HT-29 (cell line): ENCODE measurements at regions not wholly inside any gene's neighbourhood (a gene's known extent, or its start where the extent isn't known, plus 50 kb on each side); places are given as distances from the start of the nearest gene placed in this dataset.

Source experiments
- DNase-seq: peaks from one replicate; pipeline ENCODE4 v3.0.0-alpha.2; 2015; ENCODE audit warnings: low spot score

DNA sequence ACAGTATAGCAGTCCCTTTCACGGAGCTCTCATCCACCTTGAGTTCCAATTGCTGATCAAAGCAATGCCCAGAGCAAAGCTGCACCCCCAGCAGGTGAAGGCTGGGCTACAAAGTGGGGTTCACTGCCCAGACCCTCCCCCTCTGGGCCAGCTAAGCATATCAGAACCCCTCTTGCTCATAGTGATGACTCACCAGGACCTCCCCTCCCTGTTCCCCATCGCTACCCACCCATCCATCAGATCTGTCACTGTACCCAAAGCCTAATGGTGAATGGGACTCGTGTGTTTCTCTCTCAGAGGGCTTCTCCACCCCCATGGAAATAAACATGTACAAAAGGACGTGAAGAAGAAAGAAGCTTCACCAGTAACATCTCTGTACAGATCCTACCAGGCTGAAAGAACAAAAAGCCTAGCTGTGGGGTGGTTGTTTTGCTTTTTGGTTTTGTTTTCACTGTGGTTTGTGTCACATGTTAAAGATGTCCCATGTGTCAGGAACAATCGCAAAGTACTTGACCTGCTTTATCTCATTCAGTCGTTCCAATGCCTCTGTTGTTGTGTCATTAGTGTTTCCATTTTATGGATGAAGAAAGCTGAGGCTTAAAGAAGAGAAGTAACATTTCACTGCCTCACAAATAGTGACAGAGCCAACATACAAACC is 518.5 kb downstream of the CD83 start:
- DNase-seq = no peak

DNA sequence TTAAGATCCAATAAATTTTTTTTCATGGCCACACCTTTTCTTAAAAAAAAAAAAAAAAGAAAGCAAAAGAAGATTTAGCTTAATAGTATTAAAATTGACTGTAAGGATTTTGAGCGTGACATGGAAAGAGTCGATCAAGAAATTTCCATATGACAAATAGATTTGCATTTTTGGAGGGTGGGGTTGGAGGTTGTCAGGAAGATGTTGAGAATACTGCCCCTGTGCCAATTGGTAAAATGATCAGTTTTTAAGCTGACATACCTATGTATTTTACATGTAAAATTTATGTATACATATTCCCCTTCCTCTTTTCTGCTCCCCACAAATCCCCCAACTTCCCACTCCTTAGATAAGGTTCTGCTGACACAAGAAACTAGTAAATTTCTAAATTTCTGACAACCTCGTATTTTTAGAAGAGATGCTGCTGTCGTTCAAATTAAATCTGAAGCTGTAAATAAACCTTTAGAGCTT is 520.9 kb downstream of the CD83 start:
- DNase-seq = no peak

GRCh38 chr6:14638906-14639761 is 521.6 kb downstream of the CD83 start:
- no peak for DNase-seq

DNA sequence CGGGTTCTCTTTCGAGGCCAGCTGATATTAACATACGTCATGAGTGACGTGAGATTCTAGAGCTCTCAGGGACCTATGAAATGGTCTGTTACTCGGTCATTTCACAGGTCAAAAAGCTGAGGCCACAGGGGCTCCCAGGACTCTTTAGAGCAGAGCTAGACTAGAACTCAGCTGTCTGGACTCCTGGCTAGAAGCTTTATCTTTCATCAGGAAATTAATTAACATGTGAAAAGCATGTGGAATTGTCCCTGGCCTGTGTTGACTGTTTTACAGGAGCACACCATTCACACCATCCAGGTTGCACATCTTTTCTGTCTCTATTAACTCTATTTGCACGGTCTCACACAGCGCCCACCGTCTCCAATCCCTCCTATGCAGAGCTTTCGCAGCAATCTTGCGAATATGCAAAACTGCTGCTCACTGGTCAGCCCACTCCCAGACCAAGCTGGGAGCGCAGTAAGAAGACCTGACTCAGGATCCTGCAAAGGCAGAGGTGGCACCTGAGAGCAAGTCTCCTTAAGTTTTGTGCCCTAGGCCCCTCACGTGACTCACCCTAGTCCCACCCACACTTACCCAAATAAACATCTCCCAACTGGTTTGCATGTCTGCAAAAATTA is 522.5 kb downstream of the CD83 start:
- no peak for DNase-seq

DNA sequence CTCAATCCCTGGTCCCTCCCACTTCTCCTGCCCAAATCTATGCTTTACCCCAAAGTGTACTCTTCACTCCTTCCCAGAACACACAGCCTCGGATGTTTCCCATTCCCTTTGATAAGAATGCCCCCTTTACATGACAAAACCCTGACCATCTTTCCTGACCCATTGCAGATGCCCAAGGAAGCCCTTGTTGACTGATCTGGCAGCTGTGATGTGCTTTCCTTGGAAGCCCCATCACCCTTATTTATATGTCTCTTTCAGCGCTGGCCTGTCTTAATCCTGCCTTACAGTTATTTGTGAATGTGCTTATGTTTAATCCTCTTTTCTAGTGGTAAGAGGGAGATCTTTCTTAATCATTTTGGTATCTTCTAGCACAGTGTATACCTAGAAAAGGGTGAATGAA is 523.1 kb downstream of the CD83 start:
- DNase-seq = no peak

GRCh38 chr6:14641423-14642135 is 524.0 kb downstream of the CD83 start:
- no peak for DNase-seq

- no peak for DNase-seq
Measured at GRCh38 chr6:14642136-14642505, 524.5 kb downstream of the CD83 start.

GRCh38 chr6:14642842-14643241 is 525.3 kb downstream of the CD83 start:
- DNase-seq = no peak

GRCh38 chr6:14644381-14644780 is 526.8 kb downstream of the CD83 start:
- DNase-seq = no peak

- DNase-seq = no peak
Measured at GRCh38 chr6:14645221-14645620, 527.6 kb downstream of the CD83 start.

GRCh38 chr6:14645841-14646240 is 528.3 kb downstream of the CD83 start:
- DNase-seq = no peak

DNA sequence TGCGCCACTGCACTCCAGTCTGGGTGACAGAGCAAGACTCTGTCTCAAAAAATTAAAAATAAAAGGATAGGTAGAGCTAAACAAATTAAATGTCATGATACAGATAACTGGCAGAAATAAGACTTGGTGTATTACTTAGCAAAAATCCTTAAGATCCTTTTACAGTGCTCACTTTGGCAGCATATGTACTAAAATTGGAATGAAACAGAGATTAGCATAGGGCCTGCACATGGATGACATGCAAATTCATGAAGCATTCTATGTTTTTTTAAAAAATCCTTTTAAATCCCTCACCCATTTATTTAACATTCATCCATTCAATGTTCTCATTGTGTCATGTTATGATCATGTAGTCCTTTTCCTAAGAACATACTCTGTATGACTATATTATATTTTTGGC is 528.8 kb downstream of the CD83 start:
- no peak for DNase-seq

GRCh38 chr6:14647357-14647756 is 529.8 kb downstream of the CD83 start:
- DNase-seq = no peak

- no peak for DNase-seq
Measured at GRCh38 chr6:14652536-14652935, 535.0 kb downstream of the CD83 start.

DNA sequence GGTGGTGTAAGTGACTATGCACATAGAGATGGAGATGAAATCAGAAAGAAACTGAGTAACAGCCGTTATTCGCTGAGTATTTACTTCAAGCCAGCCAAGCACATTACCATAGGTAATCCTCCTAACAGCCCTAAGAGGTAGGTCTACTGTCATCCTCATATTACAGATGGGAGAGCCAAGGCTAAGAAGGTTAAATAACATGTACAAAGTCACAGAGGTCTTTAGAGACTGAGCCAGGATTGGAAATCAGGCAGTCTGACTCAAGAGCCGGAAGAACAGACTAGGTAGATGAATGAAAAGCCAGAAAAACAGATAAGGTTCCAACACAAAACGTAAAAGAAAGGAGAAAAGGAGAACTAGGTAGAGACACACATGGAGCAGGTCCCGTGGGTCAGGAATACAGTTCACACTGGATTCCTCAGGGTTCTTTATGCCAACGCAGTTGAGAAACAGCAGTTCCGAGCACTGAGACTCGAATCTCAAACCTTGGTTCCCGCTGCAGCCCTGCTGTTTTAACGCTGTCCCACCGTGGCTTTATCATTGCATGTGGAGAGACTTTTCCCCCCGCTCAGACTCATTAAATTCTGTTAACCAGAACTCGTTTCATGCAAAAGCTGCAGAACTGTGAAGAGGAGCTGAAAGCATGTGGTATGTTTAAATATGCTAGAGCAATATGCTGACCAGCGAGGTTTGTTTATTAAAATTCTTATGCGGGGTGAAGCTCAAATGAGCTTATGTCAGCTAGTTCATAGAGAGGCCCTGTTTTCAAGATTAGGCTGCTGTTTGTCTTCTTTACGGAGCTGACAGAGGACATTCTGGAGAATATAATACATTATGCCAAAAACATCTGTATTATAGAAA is 537.9 kb downstream of the CD83 start:
- DNase-seq = no peak

GRCh38 chr6:14656078-14656521 is 538.5 kb downstream of the CD83 start:
- no peak for DNase-seq

- no peak for DNase-seq
Measured at GRCh38 chr6:14656649-14657048, 539.1 kb downstream of the CD83 start.

- no peak for DNase-seq
Measured at GRCh38 chr6:14658030-14658429, 540.5 kb downstream of the CD83 start.

DNA sequence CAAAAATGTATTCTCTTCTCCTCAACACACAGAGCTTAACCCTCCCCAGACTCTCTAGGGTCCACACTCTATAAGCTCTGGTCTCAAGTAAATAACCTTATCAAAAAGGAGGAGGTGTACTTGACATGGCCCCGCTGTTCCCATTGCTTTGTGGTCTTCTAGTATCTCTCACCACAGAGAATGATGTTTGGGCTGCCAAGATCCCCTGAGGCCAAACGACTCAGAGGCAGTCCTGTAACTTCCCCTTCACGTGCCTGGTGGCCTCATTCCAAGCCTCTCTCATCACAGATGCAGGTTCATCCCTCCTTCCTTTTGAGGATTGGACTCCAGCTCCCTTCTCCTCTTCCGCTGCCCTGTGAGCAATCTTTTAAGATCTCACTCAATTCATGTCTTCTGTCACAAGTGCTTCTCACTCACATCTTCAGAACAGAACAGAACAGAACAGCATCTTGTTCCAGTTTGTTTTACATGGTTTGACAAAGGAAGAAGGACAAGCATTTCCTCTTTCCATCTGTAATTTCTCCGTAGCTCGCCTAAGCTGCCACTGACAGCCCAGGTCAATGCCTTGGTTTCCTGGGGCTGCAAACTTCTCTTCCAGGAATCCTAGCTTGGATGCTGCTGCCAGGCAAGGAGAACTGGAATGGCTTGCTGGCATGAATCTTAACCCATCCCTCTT is 541.5 kb downstream of the CD83 start:
- DNase-seq = no peak

DNA sequence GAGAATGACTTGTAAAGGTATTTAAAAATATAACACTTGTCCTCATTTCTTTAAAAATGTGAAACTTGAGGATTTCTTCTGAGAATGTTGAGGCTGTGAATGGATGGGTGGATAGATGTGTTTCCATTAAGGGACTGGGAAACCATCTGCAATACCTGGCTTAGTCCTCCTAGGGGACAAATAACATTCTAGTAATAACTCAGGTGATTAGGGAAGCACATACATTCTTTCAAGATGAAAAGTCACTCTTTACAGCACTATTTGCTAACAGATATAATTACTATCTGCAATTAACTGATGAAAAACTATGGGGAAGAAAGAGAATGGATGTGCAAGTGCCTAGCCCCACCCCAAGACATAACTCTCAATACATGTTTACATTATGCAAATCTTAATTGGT is 542.3 kb downstream of the CD83 start:
- no peak for DNase-seq
